Fibroblast of lung (primary cell): ENCODE measurements at regions not wholly inside any gene's neighbourhood (a gene's known extent, or its start where the extent isn't known, plus 50 kb on each side); places are given as distances from the start of the nearest gene placed in this dataset.

Experiments
- DNase-seq, 2 donors: peaks; one replicate each; pipeline versions ENCODE4 v3.0.0 to v3.0.0-alpha.2; 2010; ENCODE audit warnings: low read depth in 2 of 2
- H2AFZ ChIP-seq: 2 replicates; pipeline ENCODE4 v1.5.1; 2012; ENCODE audit warnings: low read length, control low read depth, inconsistent platforms
- H3K27ac ChIP-seq: 2 replicates; pipeline ENCODE4 v1.5.1; 2011; ENCODE audit warnings: low read length, control low read depth; ENCODE audit not compliant: insufficient read depth
- H3K27me3 ChIP-seq: 2 replicates; pipeline ENCODE4 v1.5.1; 2011; ENCODE audit warnings: mild to moderate bottlenecking, low read length; ENCODE audit not compliant: control insufficient read depth, insufficient read depth
- H3K36me3 ChIP-seq: 2 replicates; pipeline ENCODE4 v1.5.1; 2011; ENCODE audit warnings: low read length; ENCODE audit not compliant: control insufficient read depth, insufficient read depth
- H3K4me1 ChIP-seq: 2 replicates; pipeline ENCODE4 v1.5.1; 2011; ENCODE audit warnings: low read length; ENCODE audit not compliant: control insufficient read depth, insufficient read depth; ENCODE audit errors: extremely low read depth
- H3K4me2 ChIP-seq: 2 replicates; pipeline ENCODE4 v1.5.1; 2011; ENCODE audit warnings: low read length, control low read depth; ENCODE audit not compliant: insufficient read depth; ENCODE audit errors: extremely low read depth
- H3K4me3 ChIP-seq, 4 experiments: fragments of 200-600 bp in 1 of 4; sonication (generic) in 1 of 4; replicated peaks in 1 of 4; 2 replicates each; pipeline ENCODE4 v1.5.1; 2011 to 2016; ENCODE audit warnings: low read length in 4 of 4, low read depth in 3 of 4, mild to moderate bottlenecking in 3 of 4, control low read depth in 2 of 4, inconsistent platforms in 1 of 4, mixed read lengths in 1 of 4; ENCODE audit not compliant: insufficient read depth in 1 of 4; ENCODE audit errors: control extremely low read depth in 1 of 4
- H3K79me2 ChIP-seq: 2 replicates; pipeline ENCODE4 v1.5.1; 2012; ENCODE audit warnings: mild to moderate bottlenecking, low read length, inconsistent platforms; ENCODE audit not compliant: control insufficient read depth, insufficient read depth
- H3K9ac ChIP-seq: 2 replicates; pipeline ENCODE4 v1.5.1; 2011; ENCODE audit warnings: mild to moderate bottlenecking, low read length, control low read depth; ENCODE audit not compliant: insufficient read depth
- H3K9me3 ChIP-seq: 2 replicates; pipeline ENCODE4 v1.5.1; 2012; ENCODE audit warnings: low read depth, low read length; ENCODE audit not compliant: control insufficient read depth, insufficient read depth
- H4K20me1 ChIP-seq: 2 replicates; pipeline ENCODE4 v1.5.1; 2011; ENCODE audit warnings: low read length; ENCODE audit not compliant: control insufficient read depth, insufficient read depth; ENCODE audit errors: extremely low read depth
- EZH2 ChIP-seq: IDR thresholded peaks from 2 replicates; pipeline ENCODE4 v1.5.1; 2012; ENCODE audit warnings: low read length, control low read depth, mild to moderate bottlenecking; ENCODE audit errors: missing control alignments
- TF ChIP-seq, protein P1 (sequence below), 2 donors: IDR thresholded peaks in 1 of 2; conservative IDR thresholded peaks in 1 of 2; 1 replicate in 1 of 2; 2 replicates in 1 of 2; pipeline ENCODE4 v1.5.1; 2011 to 2012; ENCODE audit warnings: low read length in 2 of 2, control low read depth in 1 of 2, inconsistent platforms in 1 of 2, low read depth in 1 of 2, mild to moderate bottlenecking in 1 of 2

DNA sequence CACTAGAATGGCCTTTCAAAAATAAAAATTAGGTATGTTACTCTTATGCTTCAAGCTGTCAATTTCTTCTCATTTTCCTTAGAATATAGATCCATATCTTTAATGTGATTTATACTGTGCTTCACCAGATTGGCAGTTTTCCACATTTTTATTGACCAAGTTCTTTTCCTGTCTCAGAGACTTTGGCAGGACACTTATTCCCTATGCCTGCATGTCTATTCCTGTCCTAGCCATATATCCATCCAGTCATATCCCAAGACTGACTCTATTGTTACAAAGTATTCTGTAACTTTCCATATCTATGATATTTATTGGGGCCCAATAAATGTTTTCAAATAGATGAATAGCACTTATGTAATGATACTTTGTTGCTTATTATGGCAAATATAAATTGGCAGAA, 450.7 kb downstream of the GASK1B start:
- Histone ChIP-seq H3K79me2 (no peaks in the 10 kb centered on the region), H3K4me3 (no peak overlapping the region), H4K20me1 (no peaks in the 10 kb centered on the region), H2AFZ (no peak overlapping the region), H3K9me3 (no peaks in the 10 kb centered on the region), H3K4me2 (no peak overlapping the region), H3K27me3 (no peaks in the 10 kb centered on the region), H3K27ac (no peak overlapping the region), H3K36me3 (no peaks in the 10 kb centered on the region), H3K4me1 (no peaks in the 10 kb centered on the region), H3K9ac (no peak overlapping the region)
- no peak for DNase-seq
- TF ChIP-seq EZH2 = no peak
- TF ChIP-seq, protein P1, sequence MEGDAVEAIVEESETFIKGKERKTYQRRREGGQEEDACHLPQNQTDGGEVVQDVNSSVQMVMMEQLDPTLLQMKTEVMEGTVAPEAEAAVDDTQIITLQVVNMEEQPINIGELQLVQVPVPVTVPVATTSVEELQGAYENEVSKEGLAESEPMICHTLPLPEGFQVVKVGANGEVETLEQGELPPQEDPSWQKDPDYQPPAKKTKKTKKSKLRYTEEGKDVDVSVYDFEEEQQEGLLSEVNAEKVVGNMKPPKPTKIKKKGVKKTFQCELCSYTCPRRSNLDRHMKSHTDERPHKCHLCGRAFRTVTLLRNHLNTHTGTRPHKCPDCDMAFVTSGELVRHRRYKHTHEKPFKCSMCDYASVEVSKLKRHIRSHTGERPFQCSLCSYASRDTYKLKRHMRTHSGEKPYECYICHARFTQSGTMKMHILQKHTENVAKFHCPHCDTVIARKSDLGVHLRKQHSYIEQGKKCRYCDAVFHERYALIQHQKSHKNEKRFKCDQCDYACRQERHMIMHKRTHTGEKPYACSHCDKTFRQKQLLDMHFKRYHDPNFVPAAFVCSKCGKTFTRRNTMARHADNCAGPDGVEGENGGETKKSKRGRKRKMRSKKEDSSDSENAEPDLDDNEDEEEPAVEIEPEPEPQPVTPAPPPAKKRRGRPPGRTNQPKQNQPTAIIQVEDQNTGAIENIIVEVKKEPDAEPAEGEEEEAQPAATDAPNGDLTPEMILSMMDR (conservative IDR thresholded peaks at IDR 0.05 in 1 of 2, IDR thresholded peaks at IDR 0.05 in 1 of 2; ENCODE audit: low read depth in 1 of 2, low read length in 2 of 2) = no peak

- TF ChIP-seq, protein P1 (conservative IDR thresholded peaks at IDR 0.05 in 1 of 2, IDR thresholded peaks at IDR 0.05 in 1 of 2; ENCODE audit: low read depth in 1 of 2, low read length in 2 of 2) = no peak
- TF ChIP-seq EZH2 = no peak
- H3K79me2 ChIP-seq = no peaks in the 10 kb centered on the region
- no peaks in the 10 kb centered on the region for H3K4me1 ChIP-seq
- H3K4me2 ChIP-seq = no peak overlapping the region
- no peak overlapping the region for H3K4me3 ChIP-seq
- H3K9ac ChIP-seq = no peak overlapping the region
- H3K36me3 ChIP-seq = no peaks in the 10 kb centered on the region
- H2AFZ ChIP-seq = no peak overlapping the region
- no peak for DNase-seq
- no peak overlapping the region for H3K27ac ChIP-seq
- H3K27me3 ChIP-seq = no peaks in the 10 kb centered on the region
- no peaks in the 10 kb centered on the region for H4K20me1 ChIP-seq
- no peaks in the 10 kb centered on the region for H3K9me3 ChIP-seq
These were observed 459.5 kb downstream of the GASK1B start for GRCh38 chr4:157713342-157713741.

DNA sequence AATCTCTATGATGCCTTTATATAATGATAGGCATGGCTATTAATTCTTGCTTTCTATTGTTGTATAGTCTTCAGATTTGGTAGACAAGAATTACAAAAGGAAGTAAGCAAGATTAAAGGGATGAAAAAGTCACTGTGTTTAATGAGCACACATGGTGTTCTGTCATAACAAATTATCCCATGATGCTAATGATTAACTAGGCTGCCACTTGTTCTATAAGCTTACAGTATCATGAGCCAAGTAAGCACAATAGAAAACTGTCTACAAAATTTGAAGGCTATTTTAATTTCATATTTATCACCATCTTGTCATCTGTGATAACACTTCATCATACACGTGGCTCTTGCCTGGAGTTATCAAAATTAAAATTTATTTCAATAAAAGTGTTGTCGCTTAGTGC, 466.7 kb downstream of the GASK1B start:
- H3K9ac ChIP-seq = no peak overlapping the region
- no peaks in the 10 kb centered on the region for H3K27me3 ChIP-seq
- no peak for DNase-seq
- H3K9me3 ChIP-seq = no peaks in the 10 kb centered on the region
- H4K20me1 ChIP-seq = no peaks in the 10 kb centered on the region
- H3K4me2 ChIP-seq = no peak overlapping the region
- H3K4me3 ChIP-seq = no peak overlapping the region
- H3K27ac ChIP-seq = no peak overlapping the region
- no peak overlapping the region for H2AFZ ChIP-seq
- TF ChIP-seq, protein P1 (conservative IDR thresholded peaks at IDR 0.05 in 1 of 2, IDR thresholded peaks at IDR 0.05 in 1 of 2; ENCODE audit: low read depth in 1 of 2, low read length in 2 of 2) = no peak
- TF ChIP-seq EZH2 = no peak
- no peaks in the 10 kb centered on the region for H3K4me1 ChIP-seq
- no peaks in the 10 kb centered on the region for H3K36me3 ChIP-seq
- H3K79me2 ChIP-seq = no peaks in the 10 kb centered on the region
